ENCODE measurements at regions not wholly inside any gene's neighbourhood (a gene's known extent, or its start where the extent isn't known, plus 50 kb on each side); places are given as distances from the start of the nearest gene placed in this dataset.
"Not testable (repeated sequence)": the region's sequence is repeated elsewhere in the genome, so short reads cannot be mapped to it uniquely, and the experiment has no call there.

DNA sequence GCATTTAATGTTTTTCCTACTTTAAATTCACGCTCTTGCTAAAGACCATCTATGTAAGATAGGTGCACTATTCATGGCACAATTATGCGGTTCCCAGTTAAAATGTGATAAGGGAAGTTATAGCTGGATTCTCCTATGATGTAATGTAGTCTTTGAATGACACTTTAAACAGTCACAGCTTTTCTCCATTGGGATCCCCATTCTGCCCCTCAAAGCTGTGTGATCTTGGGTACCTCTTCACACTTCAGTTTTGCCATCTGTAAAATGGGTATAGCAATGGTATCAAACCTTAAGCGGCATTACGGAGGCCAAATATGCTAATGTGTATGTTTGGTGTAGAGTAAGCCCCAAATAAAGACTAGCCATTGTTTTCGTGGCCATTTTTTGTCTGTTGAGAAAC, 64.7 kb upstream of the ZNF217 start:
- no peak for DNase-seq

DNA sequence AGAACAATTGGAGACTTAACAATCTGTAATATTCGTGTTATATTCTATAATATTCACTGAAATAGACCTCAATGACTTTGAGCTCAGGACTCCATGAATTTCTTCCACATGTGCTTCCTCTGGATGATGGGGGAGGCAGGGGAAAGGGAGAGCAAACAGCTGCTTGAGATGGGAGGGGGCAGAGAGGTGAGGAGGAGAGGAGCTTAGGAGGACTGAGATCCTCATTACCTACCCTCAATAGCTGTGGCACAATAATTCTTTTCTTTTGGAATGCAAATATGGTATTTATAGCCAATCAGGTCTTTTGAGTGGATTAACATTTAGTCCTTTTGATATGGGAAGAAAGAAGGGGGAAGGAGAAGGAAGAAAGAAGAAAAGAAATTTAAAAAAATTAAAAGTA, 64.1 kb upstream of the ZNF217 start:
- DNase-seq: no peak

DNA sequence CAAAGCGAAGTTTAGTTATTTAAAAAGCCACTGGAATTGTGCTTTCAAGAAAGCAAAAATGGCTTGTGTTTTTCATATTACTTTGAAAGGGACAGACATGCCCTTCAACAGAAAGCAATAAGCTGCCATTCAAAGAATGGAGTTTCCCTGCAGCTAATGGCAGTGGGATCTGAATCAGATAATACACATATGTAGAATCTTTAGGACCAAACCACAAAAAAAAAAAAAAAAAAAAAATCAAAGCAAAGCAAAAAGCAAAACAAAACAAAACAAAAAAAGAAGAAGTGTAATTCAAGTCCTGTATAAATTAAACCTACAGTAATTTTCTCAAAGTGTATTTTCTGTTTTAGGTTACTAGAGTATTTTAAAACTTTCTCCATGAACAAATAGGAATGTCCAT, 63.6 kb upstream of the ZNF217 start:
- DNase-seq: no peak

DNA sequence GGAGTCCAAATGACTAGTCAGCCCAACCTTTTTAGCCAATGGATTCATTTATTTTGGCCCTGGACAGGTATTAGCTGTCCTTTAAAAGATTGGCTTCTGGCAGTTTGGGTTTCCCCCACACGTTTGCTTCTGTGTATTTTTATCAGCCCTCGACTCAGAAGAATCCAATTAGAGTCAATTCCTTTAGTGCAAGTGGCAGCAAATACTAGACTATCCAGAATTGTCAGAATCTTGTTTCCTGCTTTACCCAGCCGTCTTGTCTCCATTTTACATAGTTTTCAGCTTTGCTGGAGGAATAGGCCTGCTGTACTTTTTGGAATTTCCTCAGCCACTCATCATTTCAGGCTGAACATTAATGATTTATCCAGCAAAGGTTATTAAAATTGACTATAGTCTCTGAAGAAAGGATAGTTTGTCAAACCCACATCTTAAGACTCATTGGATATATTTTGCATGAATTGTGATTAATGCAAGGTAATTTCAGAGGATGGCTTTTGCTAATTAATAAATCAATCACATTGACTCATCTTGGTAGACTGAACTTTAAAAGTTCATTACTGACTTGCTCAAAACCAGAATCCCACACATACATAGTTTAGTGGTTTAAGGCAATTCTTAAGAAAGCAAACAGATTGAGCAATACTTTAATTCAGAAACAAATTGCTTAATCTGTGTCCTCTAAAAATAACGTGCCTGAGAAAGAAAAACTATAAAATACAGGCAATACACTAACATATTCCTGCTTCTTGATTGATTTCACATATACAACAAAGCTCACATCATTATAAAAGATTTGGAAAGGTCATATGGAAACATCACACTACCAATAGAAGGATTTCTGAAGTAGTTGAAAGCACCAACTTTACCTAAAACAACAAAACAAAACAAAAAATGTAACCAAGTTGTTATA, 62.9 kb upstream of the ZNF217 start:
- no peak for DNase-seq

DNA sequence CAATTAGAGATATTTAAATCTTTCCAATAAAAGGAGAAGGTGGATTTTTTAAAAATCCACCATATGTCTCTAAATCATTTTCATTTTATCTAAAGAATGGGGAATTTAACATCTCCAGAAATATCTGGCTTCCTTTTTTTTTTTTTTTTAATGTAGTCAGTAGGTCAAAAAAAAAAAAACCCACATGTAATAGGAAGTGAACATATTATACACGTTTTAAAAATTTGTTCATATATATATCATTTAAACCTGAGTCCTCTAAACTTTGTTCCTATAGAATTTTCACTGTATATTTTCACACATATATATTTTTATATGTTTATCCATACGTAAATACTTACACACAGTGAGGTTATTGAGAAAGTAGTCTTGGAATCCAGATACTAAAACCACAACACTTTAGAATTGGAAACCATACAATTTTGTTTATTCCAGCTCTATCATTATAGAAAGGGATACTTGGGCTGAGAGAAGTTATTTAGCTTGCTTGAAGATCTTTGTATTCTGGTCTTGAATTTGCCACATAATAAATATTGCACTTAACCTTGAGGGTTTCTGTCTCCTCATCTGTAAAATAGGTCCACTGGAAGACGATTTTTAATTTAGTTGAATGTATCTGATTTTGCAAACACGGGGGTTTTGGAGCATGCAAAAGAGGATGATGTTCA, 62.1 kb upstream of the ZNF217 start:
- no peak for DNase-seq

DNA sequence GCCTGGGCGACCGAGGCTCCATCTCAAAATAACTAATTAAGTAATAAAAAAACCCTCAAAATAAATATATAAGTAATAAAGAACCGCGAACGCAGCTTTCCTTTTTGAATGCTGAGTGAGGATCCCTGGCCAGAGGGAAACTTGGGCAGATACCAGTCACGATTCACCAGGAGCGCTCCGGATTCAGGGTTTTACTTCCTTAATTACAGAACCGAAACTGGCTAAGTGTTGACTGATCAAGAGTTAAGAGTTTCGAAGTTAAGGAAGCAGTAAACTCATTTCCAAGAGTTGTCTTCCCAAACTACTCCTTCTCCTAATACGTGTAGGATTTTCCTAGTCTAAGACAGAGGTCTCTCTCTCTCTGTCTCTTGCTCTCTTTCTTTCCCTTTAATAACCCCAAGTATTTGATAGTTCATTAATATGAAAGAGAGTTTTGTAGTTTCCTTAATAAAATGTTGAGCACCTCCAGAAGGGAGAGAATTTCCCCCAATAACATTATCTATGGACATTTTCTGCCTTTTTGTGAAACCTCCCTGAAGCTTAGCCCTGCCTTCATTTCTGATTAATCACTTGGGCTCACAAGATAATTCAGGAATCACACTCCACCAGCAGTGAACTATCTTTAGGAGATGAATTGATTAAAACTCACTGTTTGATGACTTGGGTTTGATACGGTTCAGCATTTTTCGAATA, 61.4 kb upstream of the ZNF217 start:
- no peak for DNase-seq

DNA sequence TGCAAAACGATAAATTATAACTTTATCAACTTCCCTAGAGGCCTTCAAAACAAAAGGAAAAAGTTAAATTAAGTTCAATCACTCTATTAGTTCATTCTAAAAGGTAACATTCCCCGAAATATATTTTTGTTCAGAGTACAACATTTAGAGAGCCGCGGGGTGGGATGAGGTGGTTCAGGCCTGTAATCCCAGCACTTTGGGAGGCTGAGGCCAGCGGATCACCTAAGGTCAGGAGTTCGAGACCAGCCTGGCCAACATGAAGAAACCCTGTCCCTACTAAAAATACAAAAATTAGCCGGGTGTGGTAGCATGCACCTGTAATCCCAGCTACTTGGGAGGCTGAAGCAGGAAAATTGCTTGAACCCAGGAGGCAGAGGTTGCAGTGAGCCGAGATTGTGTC, 60.9 kb upstream of the ZNF217 start:
- not testable (repeated sequence) for DNase-seq

DNA sequence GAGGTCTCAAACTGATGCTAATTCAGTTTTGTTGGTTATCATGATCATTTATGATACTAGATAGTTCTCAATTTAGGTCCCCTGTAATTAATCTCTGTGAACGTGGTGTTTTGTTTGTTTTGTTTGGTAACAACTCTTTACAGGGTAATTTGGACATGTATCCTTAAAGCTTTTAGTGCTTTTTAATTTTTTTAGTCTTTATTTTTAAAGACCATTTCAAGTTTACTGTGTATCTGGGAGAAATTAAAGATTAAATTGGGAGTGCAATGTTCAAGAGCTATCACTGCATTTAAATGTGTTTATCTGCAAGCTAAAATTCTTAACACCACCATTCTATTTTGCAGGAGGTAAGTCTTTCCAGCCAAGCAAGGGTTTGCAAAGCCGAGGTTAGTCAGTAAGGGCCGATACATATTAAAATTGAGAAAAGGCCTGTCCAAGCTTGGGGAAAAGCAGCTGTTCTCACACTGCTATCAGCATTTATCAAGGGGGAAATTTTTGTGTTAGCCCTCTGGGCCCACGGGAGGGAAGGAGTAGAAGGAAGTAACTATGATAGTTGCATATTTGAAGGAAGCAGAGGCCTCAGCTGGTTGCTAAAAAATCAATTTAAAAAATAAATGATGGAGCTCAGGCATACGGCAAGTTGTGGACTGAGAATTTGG, 59.3 kb upstream of the ZNF217 start:
- no peak for DNase-seq

DNA sequence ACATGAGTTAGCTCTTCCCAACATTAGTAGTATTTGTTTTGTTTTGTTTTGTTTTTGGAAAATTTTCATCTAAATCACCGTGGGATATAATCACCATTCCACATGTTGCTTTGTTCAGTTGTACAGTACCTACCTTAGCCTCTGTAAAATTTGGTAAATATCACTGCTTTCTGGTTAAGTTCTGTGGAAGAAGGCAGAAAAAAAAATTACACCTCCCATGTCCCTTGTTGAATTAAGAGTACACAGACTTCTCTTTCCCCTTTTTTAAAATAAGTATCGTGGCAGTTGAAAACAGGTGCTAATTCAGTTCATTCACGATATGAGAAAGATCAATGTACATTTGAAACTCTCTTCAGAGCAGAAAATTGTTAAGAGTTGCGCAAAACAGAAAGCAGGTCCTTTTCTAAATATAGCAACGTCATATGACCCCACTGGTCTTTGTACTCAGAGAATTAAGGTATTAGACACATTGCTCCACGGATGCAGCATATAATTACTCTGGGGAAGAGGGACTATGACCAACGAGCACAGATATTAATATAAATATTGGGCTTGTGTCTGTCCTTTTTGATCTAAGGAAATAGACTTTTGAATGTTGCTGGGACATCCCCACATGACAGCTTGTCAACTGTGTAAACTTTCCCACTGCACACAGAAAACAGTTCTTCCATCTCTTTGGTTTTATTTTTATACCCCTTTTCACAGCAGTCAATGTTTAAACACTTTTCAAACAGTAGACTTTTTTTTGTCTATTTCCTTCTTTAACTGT, 58.6 kb upstream of the ZNF217 start:
- DNase-seq: peak in 1 of 3 experiments; percentile 7

DNA sequence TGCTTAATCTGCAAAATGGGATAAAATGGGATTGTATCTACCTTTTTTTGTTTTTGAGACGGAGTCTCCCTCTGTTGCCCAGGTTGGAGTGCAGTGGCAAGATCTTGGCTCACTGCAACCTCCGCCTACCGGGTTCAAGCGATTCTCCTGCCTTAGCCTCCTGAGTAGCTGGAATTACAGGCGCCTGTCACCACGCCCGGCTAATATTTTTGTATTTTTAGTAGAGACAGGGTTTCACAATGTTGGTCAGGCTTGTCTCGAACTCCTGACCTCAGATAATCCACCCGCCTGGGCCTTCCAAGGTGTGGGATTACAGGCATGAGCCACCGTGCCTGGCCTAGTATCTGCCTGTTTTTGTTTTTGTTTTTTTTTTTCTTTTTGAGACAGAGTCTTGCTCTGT, 55.9 kb upstream of the ZNF217 start:
- DNase-seq: not testable (repeated sequence)

DNA sequence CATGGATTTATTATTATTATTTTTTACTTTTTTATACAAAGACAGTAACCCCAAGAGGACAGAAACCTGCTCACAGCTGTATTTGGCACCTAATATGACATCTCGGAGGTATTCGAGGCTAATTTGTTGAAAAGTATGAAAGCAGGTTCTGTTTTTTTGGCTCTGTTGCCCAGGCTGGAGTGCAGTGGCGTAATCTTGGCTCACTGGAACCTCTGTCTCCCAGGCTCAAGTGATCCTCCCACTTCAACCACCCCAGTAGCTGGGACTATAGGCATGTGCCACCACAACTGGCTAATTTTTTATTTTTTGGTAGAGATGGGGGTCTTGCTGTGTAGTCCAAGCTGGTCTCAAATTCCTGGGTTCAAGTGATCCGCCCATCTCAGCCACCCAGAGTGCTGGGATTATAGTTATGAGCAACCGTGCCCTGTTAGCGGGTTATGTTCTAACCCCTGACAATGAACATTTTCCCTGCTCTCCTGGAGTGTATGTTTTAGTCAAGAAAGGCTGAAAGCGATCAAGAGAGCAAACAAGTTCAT, 53.7 kb upstream of the ZNF217 start:
- no peak for DNase-seq

DNA sequence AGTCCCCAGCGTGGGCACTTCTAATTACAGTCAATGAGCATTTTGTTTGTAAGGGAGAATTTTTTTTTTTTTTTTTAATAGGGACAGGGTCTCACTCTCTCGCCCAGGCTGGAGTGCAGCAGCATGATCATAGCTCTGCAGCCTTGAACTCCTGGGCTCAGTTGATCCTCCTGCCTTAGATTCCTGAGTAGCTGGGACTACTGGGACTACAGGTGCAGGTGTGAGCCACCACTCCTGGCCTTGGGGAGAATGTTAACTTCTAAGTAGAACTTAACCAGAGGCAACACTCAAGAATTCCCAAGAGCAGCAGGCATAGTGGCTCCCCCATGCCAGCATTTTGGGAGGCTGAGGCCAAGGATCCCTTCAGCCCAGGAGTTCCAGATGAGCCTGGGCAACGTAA, 52.9 kb upstream of the ZNF217 start:
- DNase-seq: no peak

DNA sequence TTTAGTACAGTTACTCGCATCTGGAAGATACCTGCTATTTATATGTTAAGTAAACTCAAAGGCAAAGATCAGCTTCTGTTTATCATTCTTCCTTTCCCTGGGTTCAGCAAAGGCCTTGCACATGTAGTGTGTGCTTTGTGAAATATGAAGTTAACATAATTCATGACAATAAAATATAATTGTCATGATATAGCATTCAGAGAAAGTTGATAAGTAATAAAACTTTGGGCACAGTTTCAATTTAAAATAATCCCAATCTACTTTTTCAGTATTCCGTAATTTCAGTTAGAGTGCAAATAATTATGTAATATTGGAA, 51.9 kb upstream of the ZNF217 start:
- DNase-seq: no peak

DNA sequence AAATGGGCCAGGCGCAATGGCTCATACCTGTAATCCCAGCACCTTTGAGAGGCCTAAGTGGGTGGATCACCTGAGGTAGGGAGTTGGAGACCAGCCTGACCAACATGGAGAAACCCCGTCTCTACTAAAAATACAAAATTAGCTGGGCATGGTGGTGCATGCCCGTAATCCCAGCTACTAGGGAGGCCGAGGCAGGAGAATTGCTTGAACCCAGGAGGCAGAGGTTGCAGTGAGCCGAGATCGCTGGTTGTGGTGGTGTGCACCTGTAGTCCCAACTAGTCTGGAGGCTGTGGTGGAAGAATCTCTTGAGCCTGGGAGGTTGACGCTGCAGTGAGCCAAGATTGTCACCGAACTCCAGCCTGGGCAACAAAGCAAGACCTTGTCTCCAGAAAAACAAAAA, 50.5 kb upstream of the ZNF217 start:
- DNase-seq: not testable (repeated sequence)

Measured in NCI-H1417 (cell line).